Fibroblast of villous mesenchyme (primary cell): ENCODE measurements at regions not wholly inside any gene's neighbourhood (a gene's known extent, or its start where the extent isn't known, plus 50 kb on each side); places are given as distances from the start of the nearest gene placed in this dataset.
A peak's percentile ranks its signal among the peaks of the same experiment; 100 is the strongest.
"Not testable (repeated sequence)": the region's sequence is repeated elsewhere in the genome, so short reads cannot be mapped to it uniquely, and the experiment has no call there.

Source experiments
- DNase-seq: peaks from one replicate; pipeline ENCODE4 v3.0.0-alpha.2; 2010; ENCODE audit warnings: low read depth
- H3K4me3 ChIP-seq: 2 replicates; pipeline ENCODE4 v1.5.1; 2011; ENCODE audit warnings: low read depth, mild to moderate bottlenecking, low read length
- CTCF ChIP-seq: IDR thresholded peaks from 2 replicates; pipeline ENCODE4 v1.5.1; 2012; ENCODE audit warnings: low read depth, mild to moderate bottlenecking, low read length; ENCODE audit not compliant: insufficient read depth

GRCh38 chr12:46065412-46066166, 75.2 kb upstream of the SCAF11 start:
- H3K4me3 ChIP-seq, result no peak overlapping the region
- DNase-seq, result no peak
- no peak for TF ChIP-seq CTCF

GRCh38 chr12:46064548-46064947, 74.2 kb upstream of the SCAF11 start:
- TF ChIP-seq CTCF, result no peak
- H3K4me3 ChIP-seq, result no peak overlapping the region
- no peak for DNase-seq

GRCh38 chr12:46058697-46059096, 68.3 kb upstream of the SCAF11 start:
- not testable (repeated sequence) for H3K4me3 ChIP-seq, DNase-seq

- no peak for DNase-seq
- no peak for TF ChIP-seq CTCF
- H3K4me3 ChIP-seq, result no peak overlapping the region
These were observed 60.4 kb upstream of the SCAF11 start for GRCh38 chr12:46050805-46051204.

GRCh38 chr12:46049665-46050064, 59.3 kb upstream of the SCAF11 start:
- H3K4me3 ChIP-seq, result no peak overlapping the region
- peak; percentile 5 for DNase-seq
- peak; percentile 11 for TF ChIP-seq CTCF

GRCh38 chr12:46046436-46046835, 56.1 kb upstream of the SCAF11 start:
- no peak for DNase-seq
- TF ChIP-seq CTCF, result no peak
- no peak overlapping the region for H3K4me3 ChIP-seq

- no peak overlapping the region for H3K4me3 ChIP-seq
- no peak for TF ChIP-seq CTCF
- no peak for DNase-seq
These were observed 53.7 kb upstream of the SCAF11 start for GRCh38 chr12:46043972-46044520.
